ENCODE measurements at regions not wholly inside any gene's neighbourhood (a gene's known extent, or its start where the extent isn't known, plus 50 kb on each side); places are given as distances from the start of the nearest gene placed in this dataset.

- POLR2A ChIA-PET, result no interaction called here
- FAIRE-seq (no peak), ATAC-seq (no peak), DNase-seq (ENCODE audit: low spot score) (no peak)
- intact Hi-C loops (cut with micrococcal nuclease; ENCODE audit: unreplicated experiment), result no loop called here
- in situ Hi-C loops (cut with HindIII; ENCODE audit: extremely low pct_ligation_motif_present, low pct_unique_long_range_greater_than_20kb), result no loop called here
- 1% methylated on average over 2 of the region's 2 CpGs for WGBS (ENCODE audit: low lambda C conversion rate)
- Histone ChIP-seq H3K27me3 (ENCODE audit: control insufficient read depth in 1 of 2, insufficient read depth in 2 of 2, low read length in 2 of 2) (no peaks in the 10 kb centered on the region), H3K79me2 (ENCODE audit: insufficient read depth, low read length) (no peaks in the 10 kb centered on the region), H4K20me1 (ENCODE audit: insufficient read depth, low read length) (no peaks in the 10 kb centered on the region), H3K4me3 (replicated peaks in 1 of 3; ENCODE audit: insufficient read depth in 1 of 3, low read depth in 2 of 3, low read length in 3 of 3) (no peak overlapping the region), H3K9ac (ENCODE audit: insufficient read depth, low read depth, low read length) (no peak overlapping the region), H2AFZ (ENCODE audit: low read length) (no peak overlapping the region), H3K27ac (ENCODE audit: extremely low read length, insufficient read depth, low read length) (no peak overlapping the region), H3K36me3 (replicated peaks in 1 of 2; ENCODE audit: control insufficient read depth in 1 of 2, insufficient read depth in 2 of 2, low read length in 2 of 2) (no peaks in the 10 kb centered on the region), H3K4me2 (ENCODE audit: low read depth, low read length) (no peak overlapping the region), H3K4me1 (ENCODE audit: insufficient read depth, low read length) (no peaks in the 10 kb centered on the region), H3K9me3 (ENCODE audit: low read length) (no peaks in the 10 kb centered on the region)
- CTCF ChIA-PET (ENCODE audit: low intra/inter-chr PET ratio, low total read pairs), result no interaction called here
- BruUV-seq (replicated peaks), result no TSS peak
- TF ChIP-seq IRF9 (CRISPR knock-in tag; IDR thresholded peaks at IDR 0.05; ENCODE audit: borderline replicate concordance) (no peak), ASH2L (IDR thresholded peaks at IDR 0.05; ENCODE audit: insufficient read length, low read depth, low read length) (no peak), ZNF501 (CRISPR knock-in tag; IDR thresholded peaks at IDR 0.05) (no peak), GZF1 (CRISPR knock-in tag; IDR thresholded peaks at IDR 0.05) (no peak)
Measured at GRCh38 chr3:190772831-190773230, 89.7 kb downstream of the GMNC start.

- FAIRE-seq (no peak), ATAC-seq (no peak), DNase-seq (ENCODE audit: low spot score) (no peak)
- Histone ChIP-seq H3K27ac (ENCODE audit: extremely low read length, insufficient read depth, low read length) (no peak overlapping the region), H2AFZ (ENCODE audit: low read length) (no peak overlapping the region), H3K27me3 (ENCODE audit: control insufficient read depth in 1 of 2, insufficient read depth in 2 of 2, low read length in 2 of 2) (no peaks in the 10 kb centered on the region), H4K20me1 (ENCODE audit: insufficient read depth, low read length) (no peaks in the 10 kb centered on the region), H3K4me3 (replicated peaks in 1 of 3; ENCODE audit: insufficient read depth in 1 of 3, low read depth in 2 of 3, low read length in 3 of 3) (no peak overlapping the region), H3K4me1 (ENCODE audit: insufficient read depth, low read length) (no peaks in the 10 kb centered on the region), H3K4me2 (ENCODE audit: low read depth, low read length) (no peak overlapping the region), H3K9me3 (ENCODE audit: low read length) (no peaks in the 10 kb centered on the region), H3K9ac (ENCODE audit: insufficient read depth, low read depth, low read length) (no peak overlapping the region), H3K36me3 (replicated peaks in 1 of 2; ENCODE audit: control insufficient read depth in 1 of 2, insufficient read depth in 2 of 2, low read length in 2 of 2) (no peaks in the 10 kb centered on the region), H3K79me2 (ENCODE audit: insufficient read depth, low read length) (no peaks in the 10 kb centered on the region)
- in situ Hi-C loops (cut with HindIII; ENCODE audit: extremely low pct_ligation_motif_present, low pct_unique_long_range_greater_than_20kb), result no loop called here
- no TSS peak for BruUV-seq (replicated peaks)
- TF ChIP-seq PCBP1 (IDR thresholded peaks at IDR 0.05; ENCODE audit: borderline replicate concordance, low read depth, low read length), result no peak
- intact Hi-C loops (cut with micrococcal nuclease; ENCODE audit: unreplicated experiment), result no loop called here
- ChIA-PET CTCF (ENCODE audit: low intra/inter-chr PET ratio, low total read pairs) (no interaction called here), POLR2A (no interaction called here)
- 5% methylated on average over 3 of the region's 3 CpGs for WGBS (ENCODE audit: low lambda C conversion rate)
Measured at GRCh38 chr3:190768891-190769290, 93.6 kb downstream of the GMNC start.

All from HepG2 (cell line).